RWPE2 (cell line): ENCODE measurements at regions not wholly inside any gene's neighbourhood (a gene's known extent, or its start where the extent isn't known, plus 50 kb on each side); places are given as distances from the start of the nearest gene placed in this dataset.
A peak's percentile ranks its signal among the peaks of the same experiment; 100 is the strongest.

ENCODE experiments used
- ATAC-seq: fragments of 200-7000 bp; cut with Tn5 transposase; 3 replicates; pipeline ENCODE4 v1.9.1; 2021; ENCODE audit warnings: low read depth
- DNase-seq: peaks from one replicate; pipeline ENCODE4 v3.0.0-alpha.2; 2020; ENCODE audit warnings: low spot score
- H3K27ac ChIP-seq: fragments of 450-650 bp; 2 replicates; pipeline ENCODE4 v1.5.1; 2017; ENCODE audit warnings: mild to moderate bottlenecking; ENCODE audit not compliant: poor library complexity, severe bottlenecking
- H3K27me3 ChIP-seq: fragments of 250-450 bp; sonication (Bioruptor Pico); 2 replicates; pipeline ENCODE4 v1.5.1; 2021; ENCODE audit warnings: mild to moderate bottlenecking, moderate library complexity; ENCODE audit not compliant: insufficient read depth, poor library complexity, severe bottlenecking
- H3K36me3 ChIP-seq: fragments of 250-450 bp; sonication (Bioruptor Pico); 2 replicates; pipeline ENCODE4 v1.5.1; 2020; ENCODE audit warnings: low read depth, mild to moderate bottlenecking, moderate library complexity
- H3K4me1 ChIP-seq: fragments of 250-450 bp; sonication (Bioruptor Pico); 2 replicates; pipeline ENCODE4 v1.5.1; 2021; ENCODE audit warnings: mild to moderate bottlenecking, moderate library complexity; ENCODE audit not compliant: insufficient read depth, poor library complexity, severe bottlenecking
- H3K4me3 ChIP-seq: fragments of 250-450 bp; sonication (Bioruptor Pico); 2 replicates; pipeline ENCODE4 v1.5.1; 2021; ENCODE audit warnings: mild to moderate bottlenecking, moderate library complexity; ENCODE audit not compliant: severe bottlenecking
- H3K9me3 ChIP-seq: fragments of 250-450 bp; sonication (Bioruptor Pico); 2 replicates; pipeline ENCODE4 v1.5.1; 2021; ENCODE audit warnings: mild to moderate bottlenecking, moderate library complexity; ENCODE audit not compliant: severe bottlenecking
- CTCF ChIP-seq: fragments of 450-650 bp; IDR thresholded peaks from one replicate; pipeline ENCODE4 v1.5.1; 2017; ENCODE audit warnings: mild to moderate bottlenecking, moderate library complexity; ENCODE audit not compliant: poor library complexity, severe bottlenecking

- Histone ChIP-seq H3K27me3 (no peaks in the 10 kb centered on the region), H3K9me3 (no peaks in the 10 kb centered on the region), H3K4me1 (peaks cover 6% of the 10 kb centered on the region), H3K4me3 (no peak overlapping the region), H3K36me3 (no peaks in the 10 kb centered on the region), H3K27ac (no peak overlapping the region)
- no peak for TF ChIP-seq CTCF
- DNase-seq (no peak), ATAC-seq (peak; percentile 45; the same call in 2 of the 3 replicates)
Measured at GRCh38 chr2:188726626-188727247, 247.4 kb upstream of the COL3A1 start.

GRCh38 chr2:188727846-188728245 is 246.3 kb upstream of the COL3A1 start:
- H3K27me3 ChIP-seq: no peaks in the 10 kb centered on the region
- no peak overlapping the region for H3K4me3 ChIP-seq
- no peak for DNase-seq
- ATAC-seq: no peak
- H3K9me3 ChIP-seq: no peaks in the 10 kb centered on the region
- TF ChIP-seq CTCF: no peak
- H3K36me3 ChIP-seq: no peaks in the 10 kb centered on the region
- H3K27ac ChIP-seq: no peak overlapping the region
- H3K4me1 ChIP-seq: peaks cover 6% of the 10 kb centered on the region

- Histone ChIP-seq H3K4me1 (no peaks in the 10 kb centered on the region), H3K27me3 (no peaks in the 10 kb centered on the region), H3K4me3 (no peak overlapping the region), H3K36me3 (no peaks in the 10 kb centered on the region), H3K9me3 (no peaks in the 10 kb centered on the region), H3K27ac (no peak overlapping the region)
- no peak for TF ChIP-seq CTCF
- no peak for ATAC-seq
- DNase-seq: no peak
Measured at GRCh38 chr2:188734691-188735090, 239.5 kb upstream of the COL3A1 start.

GRCh38 chr2:188746727-188747126 is 227.4 kb upstream of the COL3A1 start:
- 0 out of 3 replicates have a peak, but pooled peaks have one; percentile 29 for ATAC-seq
- DNase-seq: no peak
- H3K4me3 ChIP-seq: no peak overlapping the region
- H3K27ac ChIP-seq: no peak overlapping the region
- H3K27me3 ChIP-seq: no peaks in the 10 kb centered on the region
- H3K9me3 ChIP-seq: no peaks in the 10 kb centered on the region
- TF ChIP-seq CTCF: no peak
- no peaks in the 10 kb centered on the region for H3K36me3 ChIP-seq
- no peaks in the 10 kb centered on the region for H3K4me1 ChIP-seq

GRCh38 chr2:188751816-188752215 is 222.4 kb upstream of the COL3A1 start:
- Histone ChIP-seq H3K27ac (no peak overlapping the region), H3K4me3 (no peak overlapping the region), H3K4me1 (no peaks in the 10 kb centered on the region), H3K36me3 (no peaks in the 10 kb centered on the region), H3K9me3 (peaks cover 3% of the 10 kb centered on the region), H3K27me3 (no peaks in the 10 kb centered on the region)
- no peak for ATAC-seq
- DNase-seq: no peak
- TF ChIP-seq CTCF: no peak
